Liver (tissue), 8 donors: ENCODE measurements at regions not wholly inside any gene's neighbourhood (a gene's known extent, or its start where the extent isn't known, plus 50 kb on each side); places are given as distances from the start of the nearest gene placed in this dataset.

Experiments used
- DNase-seq: peaks from one replicate; pipeline ENCODE4 v3.0.0-alpha.2; 2017; ENCODE audit warnings: low spot score
- H3K27ac ChIP-seq, 2 donors: one replicate each; pipeline ENCODE4 v1.7.0; 2013; ENCODE audit warnings: inconsistent platforms in 2 of 2, low read length in 2 of 2, control low read depth in 1 of 2, low read depth in 1 of 2, mild to moderate bottlenecking in 1 of 2
- H3K27me3 ChIP-seq, 4 donors: one replicate each; pipeline versions ENCODE4 v1.6.1 to v1.7.0; 2013; ENCODE audit warnings: low read length in 3 of 4, inconsistent platforms in 1 of 4, mild to moderate bottlenecking in 1 of 4, moderate library complexity in 1 of 4; ENCODE audit not compliant: control insufficient read depth in 4 of 4, insufficient read depth in 4 of 4
- H3K36me3 ChIP-seq, 4 donors: one replicate each; pipeline versions ENCODE4 v1.6.1 to v1.7.0; 2013; ENCODE audit warnings: low read length in 3 of 4, mild to moderate bottlenecking in 3 of 4, low read depth in 1 of 4, moderate library complexity in 1 of 4; ENCODE audit not compliant: control insufficient read depth in 4 of 4, insufficient read depth in 3 of 4
- H3K4me1 ChIP-seq, 4 donors: one replicate each; pipeline versions ENCODE4 v1.6.1 to v1.7.0; 2013; ENCODE audit warnings: low read length in 3 of 4, mild to moderate bottlenecking in 3 of 4, moderate library complexity in 1 of 4; ENCODE audit not compliant: control insufficient read depth in 4 of 4, insufficient read depth in 4 of 4
- H3K4me3 ChIP-seq, 3 donors: one replicate each; pipeline versions ENCODE4 v1.6.1 to v1.7.0; 2013; ENCODE audit warnings: low read length in 3 of 3, control low read depth in 1 of 3, low read depth in 1 of 3, mild to moderate bottlenecking in 1 of 3
- H3K9ac ChIP-seq, 2 donors: one replicate each; pipeline ENCODE4 v1.7.0; 2013; ENCODE audit warnings: low read length in 2 of 2, mild to moderate bottlenecking in 2 of 2, moderate library complexity in 2 of 2, control low read depth in 1 of 2, low read depth in 1 of 2
- H3K9me3 ChIP-seq, 4 donors: one replicate each; pipeline versions ENCODE4 v1.6.1 to v1.7.0; 2013; ENCODE audit warnings: low read length in 3 of 4; ENCODE audit not compliant: control insufficient read depth in 4 of 4
- ATF3 ChIP-seq: IDR thresholded peaks from 2 replicates; pipeline ENCODE4 v1.6.1; 2016; ENCODE audit warnings: antibody characterized with exemption
- CTCF ChIP-seq: fragments of 150-350 bp; IDR thresholded peaks from 2 replicates; pipeline ENCODE4 v1.5.1; 2017; ENCODE audit warnings: improper control_type of control experiment, low read depth, low read length; ENCODE audit not compliant: missing input control
- EGR1 ChIP-seq, 2 donors: IDR thresholded peaks; 2 replicates each; pipeline ENCODE4 v1.6.1; 2016 to 2018; ENCODE audit warnings: antibody characterized with exemption in 2 of 2, low read depth in 2 of 2
- FOXA1 ChIP-seq: IDR thresholded peaks from 2 replicates; pipeline ENCODE4 v1.6.1; 2016; ENCODE audit warnings: antibody characterized with exemption
- FOXA2 ChIP-seq: IDR thresholded peaks from 2 replicates; pipeline ENCODE4 v1.6.1; 2016; ENCODE audit warnings: antibody characterized with exemption
- GABPA ChIP-seq, 2 donors: IDR thresholded peaks in 1 of 2; conservative IDR thresholded peaks in 1 of 2; 2 replicates each; pipeline ENCODE4 v1.6.1; 2016; ENCODE audit warnings: antibody characterized with exemption in 2 of 2, mild to moderate bottlenecking in 1 of 2, moderate library complexity in 1 of 2
- HNF4A ChIP-seq, 2 donors: conservative IDR thresholded peaks; 2 replicates each; pipeline ENCODE4 v1.6.1; 2016; ENCODE audit warnings: antibody characterized with exemption in 2 of 2, mild to moderate bottlenecking in 2 of 2
- HNF4G ChIP-seq: IDR thresholded peaks from 2 replicates; pipeline ENCODE4 v1.6.1; 2016; ENCODE audit warnings: antibody characterized with exemption
- JUND ChIP-seq, 2 donors: IDR thresholded peaks; 2 replicates each; pipeline ENCODE4 v1.6.1; 2016; ENCODE audit warnings: antibody characterized with exemption in 2 of 2
- MAX ChIP-seq: IDR thresholded peaks from 2 replicates; pipeline ENCODE4 v1.6.1; 2016; ENCODE audit warnings: antibody characterized with exemption
- NR2F2 ChIP-seq: IDR thresholded peaks from 2 replicates; pipeline ENCODE4 v1.6.1; 2016; ENCODE audit warnings: antibody characterized with exemption
- RAD21 ChIP-seq, 2 donors: IDR thresholded peaks; 2 replicates each; pipeline ENCODE4 v1.6.1; 2016; ENCODE audit warnings: antibody characterized with exemption in 2 of 2, mild to moderate bottlenecking in 2 of 2
- REST ChIP-seq: IDR thresholded peaks from 2 replicates; pipeline ENCODE4 v1.6.1; 2016; ENCODE audit warnings: antibody characterized with exemption, mild to moderate bottlenecking
- RXRA ChIP-seq, 2 donors: IDR thresholded peaks; 2 replicates each; pipeline ENCODE4 v1.6.1; 2017 to 2018; ENCODE audit warnings: antibody characterized with exemption in 2 of 2, mild to moderate bottlenecking in 1 of 2
- SP1 ChIP-seq: IDR thresholded peaks from 2 replicates; pipeline ENCODE4 v1.6.1; 2018; ENCODE audit warnings: antibody characterized with exemption, mild to moderate bottlenecking
- TAF1 ChIP-seq: conservative IDR thresholded peaks from 2 replicates; pipeline ENCODE4 v1.6.1; 2016; ENCODE audit warnings: antibody characterized with exemption, mild to moderate bottlenecking
- YY1 ChIP-seq: IDR thresholded peaks from 2 replicates; pipeline ENCODE4 v1.6.1; 2016; ENCODE audit warnings: antibody characterized with exemption, mild to moderate bottlenecking
- ZBTB33 ChIP-seq: IDR thresholded peaks from 2 replicates; pipeline ENCODE4 v1.6.1; 2016; ENCODE audit warnings: antibody characterized with exemption
- WGBS: extraction: QIAGEN DNeasy Blood & Tissue Kit; methylation state at CpG from one replicate; pipeline ENCODE4 v1.1.7; 2013; 5-methylcytosine and 5-hydroxymethylcytosine counted together
- donor health status: healthy.
- donor health status: healthy.
- donor health status: healthy.
- donor health status: healthy.
- donor health status: healthy.

GRCh38 chr9:87083986-87084385 is 136.7 kb upstream of the GAS1 start:
- no peak overlapping the region for H3K4me3 ChIP-seq
- no peaks in the 10 kb centered on the region for H3K27me3 ChIP-seq
- H3K4me1 ChIP-seq = no peaks in the 10 kb centered on the region
- WGBS = 94% methylated on average over 13 of the region's 13 CpGs
- TF ChIP-seq HNF4A (conservative IDR thresholded peaks at IDR 0.05) (no peak), ATF3 (no peak), REST (no peak), RAD21 (IDR thresholded peaks at IDR 0.05) (no peak)
- no peak overlapping the region for H3K27ac ChIP-seq
- no peaks in the 10 kb centered on the region for H3K36me3 ChIP-seq
- no peak overlapping the region for H3K9ac ChIP-seq
- no peak for DNase-seq
- H3K9me3 ChIP-seq = no peaks in the 10 kb centered on the region

- Histone ChIP-seq H3K9ac (no peak overlapping the region), H3K4me3 (no peak overlapping the region), H3K27me3 (no peaks in the 10 kb centered on the region), H3K9me3 (no peaks in the 10 kb centered on the region), H3K4me1 (no peaks in the 10 kb centered on the region), H3K27ac (no peak overlapping the region), H3K36me3 (no peaks in the 10 kb centered on the region)
- WGBS = 94% methylated on average over 12 of the region's 12 CpGs
- TF ChIP-seq CTCF (no peak), RXRA (IDR thresholded peaks at IDR 0.05) (no peak), FOXA1 (no peak), ZBTB33 (no peak), YY1 (no peak), REST (no peak), NR2F2 (no peak), HNF4G (no peak), FOXA2 (no peak), JUND (IDR thresholded peaks at IDR 0.05) (no peak), HNF4A (conservative IDR thresholded peaks at IDR 0.05) (no peak), GABPA (IDR thresholded peaks at IDR 0.05 in 1 of 2, conservative IDR thresholded peaks at IDR 0.05 in 1 of 2) (no peak), MAX (no peak), RAD21 (IDR thresholded peaks at IDR 0.05) (no peak), ATF3 (no peak), SP1 (no peak), EGR1 (IDR thresholded peaks at IDR 0.05; ENCODE audit: low read depth in 2 of 2) (no peak), TAF1 (no peak)
- no peak for DNase-seq
Measured at GRCh38 chr9:87084407-87084806, 137.1 kb upstream of the GAS1 start.
